GM18505 (cell line): ENCODE measurements at regions not wholly inside any gene's neighbourhood (a gene's known extent, or its start where the extent isn't known, plus 50 kb on each side); places are given as distances from the start of the nearest gene placed in this dataset.
"Not testable (repeated sequence)": the region's sequence is repeated elsewhere in the genome, so short reads cannot be mapped to it uniquely, and the experiment has no call there.

Experiments used
- ATAC-seq: cut with Tn5 transposase; IDR thresholded peaks from one replicate; pipeline ENCODE4 v1.9.1; 2021; ENCODE audit not compliant: unreplicated experiment
- POLR2A ChIP-seq: IDR thresholded peaks from 4 replicates; pipeline ENCODE4 v1.6.1; 2011; ENCODE audit warnings: borderline replicate concordance; ENCODE audit not compliant: insufficient read depth, insufficient read length; ENCODE audit errors: extremely low read depth

DNA sequence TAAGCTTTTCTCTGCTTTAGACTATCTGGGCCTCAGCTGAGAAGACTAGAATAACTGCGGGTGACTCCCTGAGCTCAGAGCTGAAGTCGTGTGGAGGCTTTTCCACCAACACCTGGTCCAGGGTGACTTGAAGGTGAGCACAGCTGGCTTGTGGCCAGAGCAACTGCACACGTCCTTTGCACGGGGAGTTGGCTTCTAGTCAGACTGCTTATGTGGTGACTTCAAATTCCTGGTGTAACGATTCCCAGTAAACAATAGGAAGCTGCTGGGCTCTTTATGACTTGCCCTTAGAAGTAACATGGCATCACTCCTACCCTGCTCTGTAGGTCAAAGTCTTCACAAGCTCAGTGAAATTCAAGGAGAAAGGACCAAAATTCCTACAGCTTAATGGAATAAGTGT lies 800.6 kb upstream of the CDH6 start:
- no peak for ATAC-seq
- no peak for TF ChIP-seq POLR2A

DNA sequence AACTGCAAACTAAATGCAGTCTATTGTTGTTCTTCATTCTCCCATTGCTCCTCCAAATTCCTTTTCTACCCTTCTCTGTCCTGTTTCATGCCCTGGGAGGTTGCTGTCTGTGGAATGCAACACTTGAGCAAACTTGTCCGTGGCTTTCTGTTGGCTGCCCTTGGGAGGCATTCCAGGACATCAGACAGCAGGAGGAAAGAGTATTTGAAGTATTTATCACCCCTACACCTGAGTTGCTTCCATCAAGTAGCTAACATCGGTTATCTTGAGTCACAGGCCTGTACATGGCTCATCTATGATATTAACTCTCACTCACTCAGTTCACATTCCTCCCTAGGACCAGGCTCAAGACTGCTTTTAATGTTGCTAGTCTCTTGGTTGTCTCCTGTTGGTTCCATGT lies 803.4 kb upstream of the CDH6 start:
- ATAC-seq: no peak
- no peak for TF ChIP-seq POLR2A

DNA sequence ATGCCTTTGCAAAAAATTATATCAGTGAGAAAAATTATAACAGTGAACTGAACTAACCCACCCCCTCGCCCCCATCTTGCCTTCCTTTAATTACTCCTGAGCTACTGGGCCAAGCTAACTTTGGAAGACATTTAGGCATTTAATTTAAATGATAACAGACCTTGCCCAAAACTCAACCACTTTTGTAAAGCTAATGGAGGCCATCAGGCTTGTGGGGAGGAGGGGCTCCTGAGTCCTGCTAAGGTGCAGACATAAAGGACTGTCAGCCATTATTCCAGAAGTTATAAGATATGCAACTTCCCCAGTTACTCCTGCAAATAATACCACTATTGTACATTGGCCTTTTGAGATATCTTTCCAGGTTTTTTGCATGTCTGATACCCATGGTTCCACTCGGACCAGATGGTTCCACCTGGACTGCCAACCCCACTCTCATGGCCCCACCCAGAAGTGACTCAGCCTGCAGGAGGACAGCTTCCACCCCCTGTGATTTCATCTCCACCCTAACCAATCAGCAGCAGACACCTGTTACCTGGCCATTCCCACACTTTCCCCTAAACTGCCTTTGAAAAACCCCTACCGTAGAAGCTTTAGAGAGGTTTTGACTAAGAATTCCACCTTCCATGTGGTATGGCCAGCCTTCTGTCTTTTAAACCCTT lies 805.4 kb upstream of the CDH6 start:
- no peak for TF ChIP-seq POLR2A
- no peak for ATAC-seq

DNA sequence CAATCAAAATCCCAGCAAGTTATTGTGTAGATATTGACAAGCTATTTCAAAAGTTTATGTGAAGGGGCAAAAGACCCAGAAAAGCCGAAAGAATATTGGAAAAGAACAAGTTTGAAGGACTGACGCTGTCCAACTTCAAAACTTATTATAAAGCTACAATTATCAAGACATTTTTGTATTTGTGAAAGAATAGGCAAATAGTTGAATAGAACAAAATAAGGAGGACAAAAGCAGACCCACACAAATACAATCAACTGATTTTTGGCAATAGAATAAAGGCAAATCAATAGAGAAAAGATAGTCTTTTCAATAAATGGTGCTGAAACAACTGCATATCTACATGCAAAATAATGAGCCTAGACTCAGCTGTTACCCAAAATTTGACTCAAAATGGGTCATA lies 807.7 kb upstream of the CDH6 start:
- ATAC-seq: no peak
- no peak for TF ChIP-seq POLR2A

DNA sequence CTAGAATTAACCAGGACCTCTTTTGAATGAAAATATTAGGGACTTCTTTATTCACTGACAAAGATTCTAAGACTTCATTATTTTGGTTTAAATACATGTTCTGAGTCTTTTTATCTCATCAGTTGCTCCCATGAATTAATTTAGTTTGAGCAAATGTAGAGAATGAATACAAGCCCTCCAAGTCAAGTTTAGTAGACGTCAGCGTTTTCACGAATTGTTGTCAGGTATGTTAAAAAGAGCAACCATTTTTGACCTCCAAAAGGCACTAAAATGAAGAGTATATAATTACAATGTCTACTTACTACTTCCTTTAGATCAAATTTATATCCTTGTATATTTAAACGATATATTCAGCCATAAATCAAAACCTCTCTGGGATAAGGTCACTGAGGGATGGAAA lies 809.3 kb upstream of the CDH6 start:
- no peak for TF ChIP-seq POLR2A
- ATAC-seq: no peak

DNA sequence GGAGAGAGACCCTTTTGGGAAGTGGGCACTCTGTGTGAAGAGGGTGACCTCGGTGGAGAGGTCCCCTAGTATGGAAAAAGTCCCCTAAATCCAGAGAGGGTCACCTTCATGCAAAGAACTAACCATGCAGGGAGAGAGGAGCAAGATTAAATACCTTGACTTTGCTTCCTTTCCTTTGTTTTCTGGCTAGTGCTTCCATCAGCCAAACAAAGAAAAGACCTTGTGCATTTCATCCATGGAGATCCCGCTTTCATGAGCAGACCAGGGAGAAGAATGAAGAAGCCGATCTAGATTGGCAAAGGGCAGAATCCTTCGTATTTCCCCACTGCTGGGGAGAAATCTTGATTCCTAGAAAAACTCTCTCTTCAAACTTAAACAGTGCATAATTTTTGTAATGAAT lies 813.3 kb upstream of the CDH6 start:
- TF ChIP-seq POLR2A: no peak
- ATAC-seq: no peak

DNA sequence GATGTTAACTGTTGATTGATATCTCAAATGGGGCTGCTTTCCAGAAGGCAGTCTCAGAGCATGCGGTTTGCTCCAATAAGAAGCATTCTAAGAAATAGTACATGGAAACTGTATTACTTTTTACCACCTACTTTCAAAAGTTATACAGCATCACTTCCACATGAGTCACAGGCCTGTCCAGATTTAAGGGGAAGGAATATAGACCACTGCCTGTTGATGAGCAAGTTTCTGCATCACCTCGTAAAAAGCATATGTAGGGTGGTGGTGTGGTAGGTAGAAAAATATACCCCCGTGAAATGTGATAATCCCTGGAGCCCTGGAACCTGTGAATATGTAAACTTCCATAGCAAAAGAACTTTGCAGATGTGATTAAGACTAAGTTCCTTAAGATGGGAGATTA lies 816.6 kb upstream of the CDH6 start:
- ATAC-seq: no peak
- TF ChIP-seq POLR2A: no peak

DNA sequence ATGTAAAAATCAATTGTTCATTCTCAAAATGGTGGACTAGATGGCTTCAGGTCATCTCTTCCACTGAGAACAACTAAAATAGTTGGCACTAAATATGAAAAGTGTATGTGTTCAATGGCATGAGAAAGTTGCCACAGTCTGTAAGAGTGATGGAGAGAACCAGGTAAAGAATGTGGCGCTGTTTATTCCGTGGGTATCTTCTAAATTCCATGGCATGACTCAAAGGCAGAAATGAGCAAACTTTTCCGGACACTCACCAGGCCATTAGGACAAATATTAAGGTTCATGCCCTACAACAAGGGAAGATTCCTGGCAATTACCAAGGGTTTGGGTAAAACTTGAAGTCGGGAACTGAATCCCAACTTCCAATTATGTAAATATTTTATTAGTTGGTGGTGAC lies 825.4 kb upstream of the CDH6 start:
- no peak for ATAC-seq
- TF ChIP-seq POLR2A: no peak

DNA sequence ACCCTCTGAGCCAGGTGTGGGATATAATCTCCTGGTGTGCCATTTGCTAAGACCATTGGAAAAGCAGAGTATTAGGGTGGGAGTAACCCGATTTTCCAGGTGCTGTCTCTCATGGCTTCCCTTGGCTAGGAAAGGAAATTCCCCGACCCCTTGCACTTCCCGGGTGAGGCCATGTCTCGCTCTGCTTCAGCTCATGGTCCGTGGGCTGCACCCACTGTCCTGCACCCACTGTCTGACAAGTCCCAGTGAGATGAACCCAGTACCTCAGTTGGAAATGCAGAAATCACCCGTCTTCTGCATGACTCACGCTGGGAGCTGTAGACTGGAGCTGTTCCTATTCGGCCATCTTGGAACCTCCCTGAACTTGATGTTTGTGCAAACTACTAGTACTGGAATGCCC lies 828.5 kb upstream of the CDH6 start:
- not testable (repeated sequence) for ATAC-seq

DNA sequence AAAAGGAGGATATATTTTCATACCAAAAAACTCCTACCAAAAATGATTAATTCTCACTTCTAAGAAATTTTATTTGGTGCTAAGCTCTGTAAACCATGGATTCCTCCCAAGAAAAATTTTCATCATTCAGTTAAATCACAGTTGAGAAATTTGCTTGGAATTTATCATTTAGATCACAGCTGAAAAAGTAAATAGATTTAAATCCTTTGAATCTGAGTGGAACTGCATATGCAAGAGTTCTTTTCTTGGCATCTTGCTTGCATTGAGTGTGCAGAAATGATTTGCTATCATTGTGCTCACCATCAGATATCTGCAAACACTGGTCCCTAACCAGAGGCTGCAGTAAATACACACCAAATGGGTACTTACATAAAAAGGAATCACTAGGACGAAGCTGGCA lies 836.1 kb upstream of the CDH6 start:
- TF ChIP-seq POLR2A: no peak
- no peak for ATAC-seq

DNA sequence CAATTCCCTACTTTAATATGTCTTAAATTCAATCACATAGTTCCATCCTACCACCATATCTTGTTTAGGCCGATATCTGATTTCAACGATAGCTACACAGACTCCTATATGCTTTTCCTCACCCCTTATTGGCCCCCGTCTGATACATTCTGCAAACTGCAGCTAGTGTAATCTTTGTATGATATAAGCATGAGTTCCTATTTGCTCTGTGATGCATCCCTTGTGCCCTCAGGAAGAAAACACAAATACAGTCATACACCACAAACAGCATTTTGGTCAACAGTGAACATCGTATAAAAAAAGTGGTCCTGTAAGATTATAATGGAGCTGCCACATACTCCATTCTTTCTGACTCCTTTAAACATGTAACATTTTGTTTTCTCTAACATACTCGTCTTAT lies 837.8 kb upstream of the CDH6 start:
- ATAC-seq: no peak
- no peak for TF ChIP-seq POLR2A

DNA sequence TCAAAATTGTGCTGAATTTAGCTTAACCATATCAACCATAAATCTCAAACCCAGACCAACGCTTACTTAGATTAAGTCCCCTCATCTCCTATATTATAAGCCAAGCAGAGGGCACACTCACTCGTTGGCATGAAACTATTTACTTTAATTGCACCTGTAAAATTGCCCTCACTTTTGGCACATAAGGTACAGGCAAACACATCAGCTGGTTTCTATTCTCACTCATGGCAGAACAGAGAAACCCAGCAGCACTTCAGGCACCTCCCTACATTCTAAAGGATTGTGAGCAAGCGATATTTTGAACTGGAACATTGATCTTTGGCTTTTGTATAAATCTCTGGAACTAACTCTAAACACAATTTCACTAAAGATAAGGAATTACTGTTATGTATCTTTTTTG lies 845.6 kb upstream of the CDH6 start:
- TF ChIP-seq POLR2A: no peak

DNA sequence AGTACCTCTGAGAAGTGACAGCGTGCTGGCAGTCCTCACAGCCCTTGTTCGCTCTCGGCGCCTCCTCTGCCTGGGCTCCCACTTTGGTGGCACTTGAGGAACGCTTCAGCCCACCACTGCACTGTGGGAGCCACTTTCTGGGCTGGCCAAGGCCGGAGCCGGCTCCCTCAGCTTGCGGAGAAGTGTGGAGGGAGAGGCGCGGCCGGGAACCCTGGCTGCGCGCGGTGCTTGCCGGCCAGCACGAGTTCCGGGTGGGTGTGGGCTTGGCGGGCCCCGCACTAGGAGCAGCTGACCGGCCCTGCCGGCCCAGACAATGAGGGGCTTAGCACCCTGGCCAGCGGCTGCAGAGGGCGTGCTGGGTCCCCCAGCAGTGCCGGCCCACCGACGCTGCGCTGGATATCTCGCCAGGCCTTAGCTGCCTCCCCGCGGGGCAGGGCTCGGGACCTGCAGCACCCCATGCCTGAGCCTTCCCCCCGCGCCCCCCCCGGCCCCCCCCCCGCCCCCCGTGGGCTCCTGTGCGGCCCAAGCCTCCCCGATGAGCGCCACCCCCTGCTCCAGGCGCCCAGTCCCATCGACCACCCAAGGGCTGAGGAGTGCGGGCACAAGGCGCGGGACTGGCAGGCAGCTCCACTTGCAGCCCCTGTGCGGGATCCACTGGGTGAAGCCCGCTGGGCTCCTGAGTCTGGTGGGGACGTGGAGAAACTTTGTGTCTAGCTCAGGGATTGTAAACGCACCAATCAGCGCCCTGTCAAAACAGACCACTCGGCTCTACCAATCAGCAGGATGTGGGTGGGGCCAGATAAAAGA lies 847.7 kb upstream of the CDH6 start:
- ATAC-seq: not testable (repeated sequence)

More for the DNA sequence above, 845.6 kb upstream of the CDH6 start:
- no peak for ATAC-seq

DNA sequence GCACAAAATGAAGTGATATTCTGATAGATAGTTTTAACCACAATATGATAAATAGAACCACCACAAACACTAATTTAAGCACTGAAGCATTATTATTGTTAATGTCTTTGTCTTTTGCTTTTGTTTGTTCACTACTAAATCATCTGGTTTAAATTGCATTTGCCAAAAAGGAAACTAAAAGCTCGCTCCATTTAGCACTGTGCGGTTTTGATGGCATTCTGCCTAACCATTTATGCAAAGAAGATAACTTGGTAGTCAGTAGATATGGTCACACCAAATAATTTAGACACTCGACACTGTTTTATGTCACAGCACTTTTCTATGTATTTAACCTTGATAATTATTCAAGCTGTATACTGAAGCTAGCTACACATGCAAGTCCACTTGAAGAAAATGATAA lies 849.8 kb upstream of the CDH6 start:
- ATAC-seq: no peak
- no peak for TF ChIP-seq POLR2A
